SK-N-SH (cell line): ENCODE measurements at regions not wholly inside any gene's neighbourhood (a gene's known extent, or its start where the extent isn't known, plus 50 kb on each side); places are given as distances from the start of the nearest gene placed in this dataset.

Source experiments
- CTCF ChIA-PET: fragments of 300-600, 350-600 bp; formaldehyde crosslinking; extraction: SDS; loops from one replicate; lab custom pipeline; 2021; lab: Yijun Ruan, JAX
- POLR2A ChIA-PET: fragments of 350-600 bp; sonication (Branson Sonifier 250); formaldehyde crosslinking; extraction: SDS; loops from one replicate; lab custom pipeline; 2020; ENCODE audit warnings: antibody characterized with exemption, inconsistent platforms; lab: Yijun Ruan, JAX
- DNase-seq: peaks from one replicate; pipeline ENCODE4 v3.0.0; 2012
- H2AFZ ChIP-seq: fragments of 200-600 bp; sonication (generic); 2 replicates; pipeline ENCODE4 v1.8.1; 2016; ENCODE audit warnings: antibody characterized with exemption, mild to moderate bottlenecking, low read depth
- H3F3A ChIP-seq: fragments of 200-600 bp; sonication (generic); replicated peaks from 2 replicates; pipeline ENCODE3; 2016; ENCODE audit warnings: antibody characterized with exemption, mild to moderate bottlenecking; ENCODE audit not compliant: insufficient read depth
- H3K27ac ChIP-seq, 2 experiments: fragments of 200-500 bp in 1 of 2; fragments of 200-600 bp in 1 of 2; sonication (Bioruptor generic) in 1 of 2; sonication (generic), shearing (Covaris generic) in 1 of 2; 2 replicates each; pipeline versions ENCODE4 v1.5.1 to v1.6.1; 2014 to 2016; ENCODE audit warnings: low read depth in 2 of 2, inconsistent platforms in 1 of 2, low read length in 1 of 2, mild to moderate bottlenecking in 1 of 2, mixed read lengths in 1 of 2
- H3K27me3 ChIP-seq: fragments of 200-600 bp; sonication (generic), shearing (Covaris generic); 2 replicates; pipeline ENCODE4 v1.6.1; 2016; ENCODE audit warnings: mixed run types; ENCODE audit not compliant: insufficient read depth
- H3K36me3 ChIP-seq, 2 experiments: fragments of 200-500 bp in 1 of 2; fragments of 200-600 bp in 1 of 2; sonication (Bioruptor generic) in 1 of 2; sonication (generic) in 1 of 2; replicated peaks in 1 of 2; 2 replicates each; pipeline versions ENCODE3 to v1.5.1; 2014 to 2016; ENCODE audit warnings: low read length in 1 of 2, mild to moderate bottlenecking in 1 of 2; ENCODE audit not compliant: insufficient read depth in 2 of 2, control insufficient read depth in 1 of 2
- H3K4me1 ChIP-seq, 2 experiments: fragments of 200-500 bp in 1 of 2; fragments of 200-600 bp in 1 of 2; sonication (Bioruptor generic) in 1 of 2; sonication (generic), shearing (Covaris generic) in 1 of 2; 2 replicates each; pipeline versions ENCODE4 v1.5.1 to v1.6.1; 2014 to 2016; ENCODE audit warnings: low read depth in 1 of 2, low read length in 1 of 2, mixed run types in 1 of 2; ENCODE audit not compliant: insufficient read depth in 2 of 2, control insufficient read depth in 1 of 2
- H3K4me2 ChIP-seq: fragments of 200-600 bp; sonication (generic), shearing (Covaris generic); 2 replicates; pipeline ENCODE4 v1.6.1; 2017; ENCODE audit warnings: mixed run types
- H3K4me3 ChIP-seq, 2 experiments: fragments of 200-500 bp in 1 of 2; fragments of 200-600 bp in 1 of 2; sonication (Bioruptor generic) in 1 of 2; sonication (generic), shearing (Covaris generic) in 1 of 2; 2 replicates each; pipeline versions ENCODE4 v1.5.1 to v1.8.1; 2014 to 2016; ENCODE audit warnings: low read depth in 2 of 2, inconsistent platforms in 1 of 2, low read length in 1 of 2, mild to moderate bottlenecking in 1 of 2, mixed read lengths in 1 of 2, moderate library complexity in 1 of 2
- H3K79me2 ChIP-seq: fragments of 200-600 bp; sonication (generic); 2 replicates; pipeline ENCODE4 v1.8.1; 2017; ENCODE audit warnings: mild to moderate bottlenecking; ENCODE audit not compliant: insufficient read depth
- H3K9ac ChIP-seq: fragments of 200-600 bp; sonication (generic); 2 replicates; pipeline ENCODE4 v1.6.1; 2017; ENCODE audit warnings: mixed run types
- H3K9me2 ChIP-seq: fragments of 200-600 bp; sonication (generic); 2 replicates; pipeline ENCODE4 v1.6.1; 2017; ENCODE audit warnings: mixed run types
- H3K9me3 ChIP-seq: fragments of 200-600 bp; sonication (generic); 2 replicates; pipeline ENCODE4 v1.6.1; 2017; ENCODE audit warnings: mixed run types, mild to moderate bottlenecking, moderate library complexity
- H4K20me1 ChIP-seq: fragments of 200-600 bp; sonication (generic); 2 replicates; pipeline ENCODE4 v1.6.1; 2017; ENCODE audit warnings: mild to moderate bottlenecking, mixed run types; ENCODE audit not compliant: insufficient read depth
- CTCF ChIP-seq: fragments of 200-600 bp; sonication (generic); IDR thresholded peaks from 2 replicates; pipeline ENCODE4 v1.6.1; 2017; ENCODE audit warnings: antibody characterized with exemption, mild to moderate bottlenecking, moderate library complexity
- ELF1 ChIP-seq: IDR thresholded peaks from 2 replicates; pipeline ENCODE4 v1.4.0; 2012
- FOSL2 ChIP-seq: IDR thresholded peaks from 2 replicates; pipeline ENCODE4 v1.4.0; 2012; ENCODE audit warnings: low read depth, mild to moderate bottlenecking, moderate library complexity, borderline replicate concordance
- JUND ChIP-seq: IDR thresholded peaks from 2 replicates; pipeline ENCODE4 v1.4.0; 2012
- MXI1 ChIP-seq: IDR thresholded peaks from 2 replicates; pipeline ENCODE4 v1.6.1; 2012; ENCODE audit warnings: mild to moderate bottlenecking, low read depth, low read length, improper control_type of control experiment
- NRF1 ChIP-seq: IDR thresholded peaks from 2 replicates; pipeline ENCODE4 v1.6.1; 2012; ENCODE audit warnings: low read depth, mild to moderate bottlenecking, low read length
- PBX3 ChIP-seq: IDR thresholded peaks from 2 replicates; pipeline ENCODE4; 2012
- RFX5 ChIP-seq: IDR thresholded peaks from 2 replicates; pipeline ENCODE4 v1.6.1; 2012; ENCODE audit warnings: mild to moderate bottlenecking, improper control_type of control experiment, low read length
- RXRA ChIP-seq: IDR thresholded peaks from 2 replicates; pipeline ENCODE4 v1.4.0; 2012; ENCODE audit warnings: low read depth, mild to moderate bottlenecking, borderline replicate concordance
- SMC3 ChIP-seq: IDR thresholded peaks from 2 replicates; pipeline ENCODE4 v1.6.1; 2012; ENCODE audit warnings: low read depth, low read length, improper control_type of control experiment
- TCF12 ChIP-seq: IDR thresholded peaks from 2 replicates; pipeline ENCODE4 v1.4.0; 2012
- TEAD4 ChIP-seq: IDR thresholded peaks from 2 replicates; pipeline ENCODE4 v1.4.0; 2012; ENCODE audit warnings: mild to moderate bottlenecking, borderline replicate concordance; ENCODE audit not compliant: insufficient read depth
- USF2 ChIP-seq: fragments of 150-350 bp; IDR thresholded peaks from 2 replicates; pipeline ENCODE4 v1.6.1; 2017; ENCODE audit warnings: antibody characterized with exemption, low read length, low read depth, borderline replicate concordance
- WGBS: methylation state at CpG from one replicate; pipeline ENCODE4 v1.1.6; 2017; ENCODE audit warnings: low lambda C conversion rate; 5-methylcytosine and 5-hydroxymethylcytosine counted together
- TF ChIP-seq, protein P1 (sequence below): IDR thresholded peaks from 2 replicates; pipeline ENCODE4 v1.6.1; 2012; ENCODE audit warnings: mild to moderate bottlenecking, low read depth, low read length, moderate library complexity
- TF ChIP-seq, protein P2 (sequence below): IDR thresholded peaks from 2 replicates; pipeline ENCODE4 v1.4.0; 2012; ENCODE audit warnings: low read depth, borderline replicate concordance

DNA sequence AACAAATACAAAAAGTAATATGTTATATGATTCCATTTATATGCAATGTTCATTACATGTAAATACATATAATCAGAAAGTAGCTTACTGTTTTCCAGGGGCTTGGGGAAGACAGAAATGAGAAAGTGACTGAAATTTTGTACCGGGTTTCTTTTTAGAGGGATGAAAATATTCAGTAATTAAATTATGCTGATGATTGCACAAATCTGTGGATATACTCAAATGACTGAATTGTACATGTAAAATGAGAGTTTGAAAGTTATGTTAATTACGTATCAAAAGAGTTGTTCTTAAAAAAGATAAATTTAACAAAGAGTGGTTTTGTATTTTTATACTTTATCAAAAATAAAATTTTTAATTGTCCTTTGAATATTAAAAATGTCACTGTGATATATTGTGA, 856.3 kb downstream of the DSC3 start (continued):
- TF ChIP-seq, protein P1, sequence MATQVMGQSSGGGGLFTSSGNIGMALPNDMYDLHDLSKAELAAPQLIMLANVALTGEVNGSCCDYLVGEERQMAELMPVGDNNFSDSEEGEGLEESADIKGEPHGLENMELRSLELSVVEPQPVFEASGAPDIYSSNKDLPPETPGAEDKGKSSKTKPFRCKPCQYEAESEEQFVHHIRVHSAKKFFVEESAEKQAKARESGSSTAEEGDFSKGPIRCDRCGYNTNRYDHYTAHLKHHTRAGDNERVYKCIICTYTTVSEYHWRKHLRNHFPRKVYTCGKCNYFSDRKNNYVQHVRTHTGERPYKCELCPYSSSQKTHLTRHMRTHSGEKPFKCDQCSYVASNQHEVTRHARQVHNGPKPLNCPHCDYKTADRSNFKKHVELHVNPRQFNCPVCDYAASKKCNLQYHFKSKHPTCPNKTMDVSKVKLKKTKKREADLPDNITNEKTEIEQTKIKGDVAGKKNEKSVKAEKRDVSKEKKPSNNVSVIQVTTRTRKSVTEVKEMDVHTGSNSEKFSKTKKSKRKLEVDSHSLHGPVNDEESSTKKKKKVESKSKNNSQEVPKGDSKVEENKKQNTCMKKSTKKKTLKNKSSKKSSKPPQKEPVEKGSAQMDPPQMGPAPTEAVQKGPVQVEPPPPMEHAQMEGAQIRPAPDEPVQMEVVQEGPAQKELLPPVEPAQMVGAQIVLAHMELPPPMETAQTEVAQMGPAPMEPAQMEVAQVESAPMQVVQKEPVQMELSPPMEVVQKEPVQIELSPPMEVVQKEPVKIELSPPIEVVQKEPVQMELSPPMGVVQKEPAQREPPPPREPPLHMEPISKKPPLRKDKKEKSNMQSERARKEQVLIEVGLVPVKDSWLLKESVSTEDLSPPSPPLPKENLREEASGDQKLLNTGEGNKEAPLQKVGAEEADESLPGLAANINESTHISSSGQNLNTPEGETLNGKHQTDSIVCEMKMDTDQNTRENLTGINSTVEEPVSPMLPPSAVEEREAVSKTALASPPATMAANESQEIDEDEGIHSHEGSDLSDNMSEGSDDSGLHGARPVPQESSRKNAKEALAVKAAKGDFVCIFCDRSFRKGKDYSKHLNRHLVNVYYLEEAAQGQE, result no peak
- no peak for TF ChIP-seq RFX5
- TF ChIP-seq JUND, result no peak

- WGBS, result 38% methylated on average over 4 of the region's 4 CpGs
- H2AFZ ChIP-seq, result no peak overlapping the region
- H3K9me2 ChIP-seq, result no peaks in the 10 kb centered on the region
- no peak overlapping the region; a peak in 1 of 4 replicates for H3K27ac ChIP-seq
- no peak overlapping the region for H3K4me2 ChIP-seq
- no peak for DNase-seq
- no peaks in the 10 kb centered on the region for H3K36me3 ChIP-seq
- no peaks in the 10 kb centered on the region for H4K20me1 ChIP-seq
- no peaks in the 10 kb centered on the region for H3K9me3 ChIP-seq
- CTCF ChIA-PET, result no interaction called here
- no peaks in the 10 kb centered on the region for H3K79me2 ChIP-seq
- no peak overlapping the region for H3K4me3 ChIP-seq
- H3F3A ChIP-seq, result no peaks in the 10 kb centered on the region
- no peaks in the 10 kb centered on the region for H3K4me1 ChIP-seq
- TF ChIP-seq RFX5 (no peak), MXI1 (no peak), ELF1 (no peak), CTCF (no peak), PBX3 (no peak), USF2 (no peak), TEAD4 (no peak), NRF1 (no peak), FOSL2 (no peak), TCF12 (no peak), SMC3 (no peak), RXRA (no peak)
- TF ChIP-seq, protein P2, sequence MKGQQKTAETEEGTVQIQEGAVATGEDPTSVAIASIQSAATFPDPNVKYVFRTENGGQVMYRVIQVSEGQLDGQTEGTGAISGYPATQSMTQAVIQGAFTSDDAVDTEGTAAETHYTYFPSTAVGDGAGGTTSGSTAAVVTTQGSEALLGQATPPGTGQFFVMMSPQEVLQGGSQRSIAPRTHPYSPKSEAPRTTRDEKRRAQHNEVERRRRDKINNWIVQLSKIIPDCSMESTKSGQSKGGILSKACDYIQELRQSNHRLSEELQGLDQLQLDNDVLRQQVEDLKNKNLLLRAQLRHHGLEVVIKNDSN, result no peak
- TF ChIP-seq, all 33 proteins: peak for 0
- H3K9ac ChIP-seq, result no peak overlapping the region
- H3K27me3 ChIP-seq, result no peaks in the 10 kb centered on the region
- POLR2A ChIA-PET, result no interaction called here
Observed at GRCh38 chr18:30177056-30177455, 865.5 kb downstream of the DSC3 start.
